CD4-positive, alpha-beta T cell treated with Interleukin-17A for 4 hours (primary cell): ENCODE measurements at regions not wholly inside any gene's neighbourhood (a gene's known extent, or its start where the extent isn't known, plus 50 kb on each side); places are given as distances from the start of the nearest gene placed in this dataset.
"Not testable (repeated sequence)": the region's sequence is repeated elsewhere in the genome, so short reads cannot be mapped to it uniquely, and the experiment has no call there.

Experiments
- DNase-seq: peaks from one replicate; pipeline ENCODE4 v3.0.0-alpha.2; 2020; ENCODE audit warnings: mixed read lengths

DNA sequence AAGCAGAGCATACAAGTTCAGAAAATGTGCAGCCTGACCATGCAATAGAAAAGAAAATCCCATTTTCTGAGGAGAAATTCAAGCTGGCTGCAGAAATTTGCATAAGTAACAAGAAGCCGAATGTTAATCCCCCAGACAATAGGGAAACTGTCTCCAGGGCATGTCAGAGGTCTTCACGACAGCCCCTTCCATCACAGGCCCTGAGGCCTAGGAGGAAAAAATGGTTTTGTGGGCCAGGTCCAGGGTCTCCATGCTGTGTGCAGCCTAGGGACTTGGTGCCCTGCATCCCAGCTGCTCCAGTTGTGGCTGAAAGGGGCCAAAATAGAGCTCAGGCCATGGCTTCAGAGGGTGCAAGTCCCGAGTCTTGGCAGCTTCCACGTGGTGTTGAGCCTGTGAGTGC lies 225.8 kb upstream of the MSX2 start:
- not testable (repeated sequence) for DNase-seq

DNA sequence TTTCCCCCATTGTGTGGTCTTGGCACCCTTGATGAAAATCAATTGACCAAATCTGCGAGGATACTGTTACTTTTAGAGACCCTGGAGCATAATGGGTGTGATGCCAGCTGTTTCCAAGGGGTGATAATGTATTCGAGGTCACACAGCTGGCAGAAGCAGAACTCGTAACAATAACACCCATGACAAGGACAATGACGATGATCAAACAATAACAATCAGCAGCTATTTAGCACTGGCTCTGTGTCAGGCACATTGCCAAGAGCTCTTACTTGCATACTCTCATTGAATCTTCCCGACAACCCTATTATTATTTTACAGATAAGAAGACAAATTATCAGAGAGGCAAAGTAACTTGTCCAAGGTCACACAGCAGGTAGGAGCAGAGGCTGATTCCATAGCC lies 223.7 kb upstream of the MSX2 start:
- DNase-seq = no peak

DNA sequence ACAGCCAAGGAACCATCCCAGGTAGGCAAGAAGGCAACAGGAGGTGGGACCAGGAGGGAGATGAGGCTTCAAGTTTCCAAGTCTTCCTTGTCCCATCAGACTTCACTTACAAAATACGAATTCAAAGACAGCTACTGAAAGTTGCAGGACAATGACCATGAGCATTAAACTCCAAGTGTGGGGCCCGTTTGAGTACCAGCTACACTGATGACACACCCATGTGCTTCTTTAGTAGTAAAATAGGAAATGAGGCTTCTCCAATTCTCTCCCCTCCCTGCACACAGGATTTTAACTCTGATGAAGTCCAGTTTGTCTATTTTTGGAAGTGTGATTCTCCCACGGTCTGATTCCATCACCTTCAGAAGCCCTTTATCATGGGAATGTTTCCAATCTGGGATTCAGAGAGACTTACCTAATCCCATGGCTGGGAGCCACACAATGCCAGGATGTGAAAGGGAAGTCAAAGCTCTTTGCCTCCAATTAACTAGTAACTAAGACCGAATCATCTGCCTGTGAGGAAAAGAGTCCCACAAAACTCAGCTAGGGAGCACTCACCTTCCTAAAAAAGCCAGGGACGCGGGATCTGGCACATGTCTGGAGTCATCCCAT lies 222.8 kb upstream of the MSX2 start:
- no peak for DNase-seq

DNA sequence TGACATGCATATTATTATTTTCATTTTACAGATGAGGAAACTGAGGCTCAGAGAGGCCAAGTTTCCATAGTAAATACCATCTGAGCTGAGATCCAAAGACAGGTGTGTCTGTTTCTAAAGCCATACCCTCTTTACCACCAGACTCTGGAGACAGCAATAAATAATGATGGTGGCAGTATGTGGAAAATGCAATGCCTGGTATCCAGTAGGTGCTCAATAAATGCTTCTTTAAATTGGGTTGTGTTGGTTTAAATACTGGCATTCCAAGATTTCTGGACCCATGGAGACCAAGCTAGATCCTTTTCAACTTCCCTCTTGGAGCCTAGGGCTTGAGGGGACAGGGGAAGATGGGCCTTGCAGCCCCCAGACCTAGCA lies 221.3 kb upstream of the MSX2 start:
- DNase-seq = no peak

DNA sequence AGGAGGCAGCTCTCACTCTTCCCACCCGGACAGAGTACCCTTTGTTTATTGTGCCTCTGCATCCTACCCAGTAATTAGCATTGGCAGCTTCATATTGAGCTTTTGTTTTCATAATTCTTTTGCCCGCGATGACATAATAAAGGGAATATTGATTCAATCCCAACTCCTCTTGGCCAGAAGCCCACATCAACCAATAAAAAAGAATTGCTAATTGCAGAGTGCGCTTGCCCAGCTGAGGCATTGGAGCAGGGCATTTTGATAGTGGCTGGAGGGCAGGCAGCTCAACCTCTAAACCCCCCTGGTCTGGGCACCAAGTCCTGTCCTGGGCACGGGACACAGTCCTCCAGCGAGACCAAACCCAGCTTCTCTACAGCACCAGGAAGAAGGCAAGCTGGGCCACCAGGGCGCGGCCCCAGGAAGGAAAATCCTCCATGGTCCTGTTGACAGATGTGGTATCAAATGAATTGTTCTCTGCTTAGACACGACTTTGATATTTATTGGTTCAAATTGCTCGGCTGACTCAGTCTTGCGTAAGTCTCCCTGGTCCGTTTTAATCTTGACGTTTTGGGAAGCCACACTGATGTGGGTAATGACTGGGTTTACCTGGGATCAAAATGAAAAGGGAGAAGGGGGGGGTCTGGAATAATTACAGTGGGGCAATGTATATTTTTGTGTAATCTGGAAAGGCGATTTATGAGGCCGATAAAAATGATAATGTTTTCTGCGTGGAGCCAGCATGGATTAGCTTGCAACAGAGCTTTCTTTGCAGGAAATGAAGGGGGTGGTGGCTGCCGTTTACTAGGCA lies 220.7 kb upstream of the MSX2 start:
- DNase-seq = no peak

DNA sequence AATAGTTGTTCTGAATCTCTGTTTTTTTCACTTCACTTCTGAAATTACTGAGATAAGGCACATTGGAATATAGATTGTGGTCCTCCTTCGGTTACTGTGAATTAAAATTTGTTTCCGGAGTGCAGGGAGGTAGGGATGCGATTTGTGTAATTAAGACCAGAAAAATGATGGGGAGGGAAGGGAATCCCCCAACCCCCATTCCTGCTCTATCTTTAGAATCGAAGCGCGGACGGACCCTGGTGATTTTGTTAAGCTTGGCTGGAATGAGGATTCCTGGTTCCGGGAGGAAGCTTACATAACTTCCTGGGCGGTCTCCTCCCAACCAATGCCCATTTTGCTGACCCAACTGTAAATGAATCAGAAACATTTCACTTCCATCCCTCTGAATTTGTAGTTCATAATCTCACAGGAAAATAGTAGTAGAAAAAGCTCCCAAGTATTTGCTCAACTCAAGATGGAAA lies 220.1 kb upstream of the MSX2 start:
- DNase-seq = no peak

GRCh38 chr5:174505621-174506020 lies 218.8 kb upstream of the MSX2 start:
- DNase-seq = no peak

DNA sequence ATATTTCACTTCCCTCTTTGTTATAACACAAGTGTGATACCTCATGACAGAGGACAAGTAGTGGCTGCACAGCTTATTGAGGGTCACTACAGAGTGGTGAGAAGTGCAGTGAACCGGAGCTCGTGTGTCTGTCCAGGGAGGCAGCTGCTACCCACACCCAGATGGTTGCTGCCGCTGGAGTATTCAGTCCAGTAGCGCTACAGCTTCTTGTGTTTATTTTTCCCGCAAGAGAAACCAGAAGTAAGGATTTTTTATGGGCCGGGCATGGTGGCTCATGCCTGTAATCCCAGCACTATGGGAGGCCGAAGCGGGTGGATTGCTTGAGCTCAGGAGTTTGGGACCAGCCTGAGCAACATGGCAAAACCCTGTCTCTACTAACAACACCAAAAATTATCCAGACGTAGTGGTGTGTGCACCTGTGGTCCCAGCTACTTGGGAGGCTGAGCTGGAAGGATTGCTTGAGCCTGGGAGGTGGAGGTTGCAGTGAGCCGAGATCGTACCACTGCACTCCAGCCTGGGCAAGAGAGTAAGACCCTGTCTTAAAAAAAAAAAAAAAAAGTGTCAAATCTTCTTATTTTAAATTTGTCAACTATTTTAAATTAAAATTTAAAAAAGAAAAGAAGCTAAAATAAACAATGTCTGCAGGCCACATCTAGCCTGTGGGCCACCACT lies 213.5 kb upstream of the MSX2 start:
- not testable (repeated sequence) for DNase-seq

DNA sequence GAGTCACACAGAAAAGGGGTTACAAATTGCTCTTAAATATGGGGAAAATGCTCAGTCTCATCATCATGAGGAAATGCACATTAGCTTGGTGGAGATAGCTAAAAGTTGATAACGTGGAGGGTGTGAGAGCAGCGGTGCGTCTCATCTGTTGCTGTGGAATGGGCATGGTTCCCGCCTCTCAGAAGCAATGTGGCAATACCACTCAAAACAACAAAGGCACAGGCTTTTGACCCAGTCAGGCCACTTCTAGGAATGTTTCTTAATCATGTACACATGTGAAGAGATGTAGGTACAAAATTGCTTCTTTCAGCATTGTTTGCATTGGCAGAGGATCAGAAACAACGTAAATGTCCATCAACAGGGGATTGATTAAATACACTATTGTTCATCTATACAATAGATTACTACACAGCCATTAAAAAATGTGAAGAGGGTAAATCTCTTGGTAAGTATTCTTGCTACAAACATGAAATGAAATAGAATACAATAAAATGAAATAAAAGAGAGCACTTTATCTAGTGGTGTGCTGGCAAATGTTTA lies 212.6 kb upstream of the MSX2 start:
- DNase-seq = no peak

- no peak for DNase-seq
These were observed 210.1 kb upstream of the MSX2 start for GRCh38 chr5:174514325-174514724.

DNA sequence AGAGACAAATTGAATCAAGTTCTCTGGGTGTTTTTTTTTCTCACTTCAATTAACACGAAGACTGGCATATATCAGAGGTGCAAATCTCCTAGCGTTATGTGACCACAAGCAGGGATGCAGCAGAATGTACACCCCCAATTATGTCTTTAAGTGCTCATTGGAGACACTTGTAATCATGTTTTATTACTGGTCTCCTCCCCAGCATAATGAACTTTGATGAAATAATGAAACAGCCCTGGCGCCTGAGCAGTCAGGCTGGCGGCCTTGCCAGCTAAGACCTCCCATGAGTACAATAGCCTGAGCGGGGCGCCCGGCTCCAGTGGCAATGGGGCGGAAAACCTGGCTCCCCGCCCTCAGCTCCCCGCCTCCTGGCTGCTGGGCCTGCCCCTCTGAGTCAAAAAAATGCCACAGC lies 209.4 kb upstream of the MSX2 start:
- DNase-seq = no peak

DNA sequence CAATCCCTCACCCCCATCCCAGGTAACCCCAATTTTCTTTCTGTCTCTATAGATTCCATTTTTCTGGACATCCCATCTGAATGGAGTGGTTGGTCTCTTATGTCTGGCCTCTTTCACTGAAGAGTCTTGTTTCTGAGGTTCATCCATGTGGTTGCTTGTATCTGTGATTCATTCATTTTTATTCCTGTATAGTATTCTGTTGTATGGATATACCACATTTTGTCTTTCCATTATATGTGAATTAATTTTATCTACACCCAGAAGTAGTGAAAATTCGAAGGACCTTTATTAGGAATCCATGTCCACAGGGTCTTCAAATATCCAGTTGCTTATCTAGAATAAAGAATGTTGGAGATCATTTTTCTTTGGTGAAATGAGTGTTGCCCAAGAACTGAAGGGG lies 207.6 kb upstream of the MSX2 start:
- no peak for DNase-seq

DNA sequence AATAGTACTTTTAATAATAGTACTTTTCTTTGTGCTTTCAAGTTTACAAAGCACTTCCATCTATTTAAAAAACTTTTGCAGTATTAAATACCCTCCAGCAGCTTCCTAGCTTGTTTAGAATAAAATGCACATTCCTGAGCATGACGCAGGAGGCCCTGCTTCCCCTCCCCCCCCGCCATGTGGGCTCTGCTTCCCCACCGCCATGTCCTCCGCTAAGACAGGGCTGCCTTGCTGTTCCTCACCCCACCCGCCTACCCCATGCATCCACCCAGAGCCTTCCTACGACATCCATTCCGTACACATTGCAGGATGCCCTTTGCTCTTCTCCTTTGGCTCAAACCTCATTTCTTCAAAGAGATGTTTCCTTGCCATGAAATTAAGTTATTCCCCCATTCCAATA lies 205.9 kb upstream of the MSX2 start:
- no peak for DNase-seq

GRCh38 chr5:174520420-174521396 lies 203.7 kb upstream of the MSX2 start:
- no peak for DNase-seq

DNA sequence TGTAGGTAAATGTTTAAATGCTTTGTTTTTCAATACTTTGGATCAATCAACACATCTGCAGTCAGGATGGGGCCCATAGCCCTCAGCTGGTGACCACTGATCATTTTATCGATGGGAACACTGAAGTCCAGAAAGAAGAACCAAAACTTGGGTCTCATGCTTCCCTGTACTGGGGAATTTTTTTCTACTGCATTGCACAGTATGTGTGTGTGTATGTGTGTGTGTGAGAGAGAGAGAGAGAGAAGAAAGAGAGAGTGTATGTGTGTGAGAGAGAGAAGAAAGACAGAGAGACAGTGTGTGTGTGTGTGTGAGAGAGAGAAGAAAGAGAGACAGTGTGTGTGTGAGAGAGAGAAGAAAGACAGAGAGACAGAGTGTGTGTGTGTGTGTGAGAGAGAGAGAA lies 202.9 kb upstream of the MSX2 start:
- no peak for DNase-seq

- DNase-seq = no peak
These were observed 201.7 kb upstream of the MSX2 start for GRCh38 chr5:174522480-174523260.

GRCh38 chr5:174523311-174524071 lies 200.9 kb upstream of the MSX2 start:
- no peak for DNase-seq

DNA sequence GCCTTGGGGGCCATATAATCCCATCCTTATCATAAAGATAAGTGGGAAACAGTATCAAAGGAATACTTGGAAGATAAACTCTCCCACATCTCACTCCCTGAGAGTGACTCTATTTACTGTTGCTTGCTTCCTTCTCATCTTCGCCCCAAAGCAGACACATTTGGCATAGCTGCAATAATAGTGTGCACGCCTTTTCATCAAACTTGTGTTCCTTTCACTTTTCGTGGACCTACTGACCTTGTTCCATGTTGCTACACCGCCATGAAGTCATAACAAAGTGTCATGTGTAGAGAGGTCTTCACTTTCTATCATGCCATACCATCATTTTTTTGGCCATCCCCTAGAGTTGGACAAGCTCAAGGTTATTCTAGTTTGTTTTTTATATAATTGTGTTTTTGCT lies 200.0 kb upstream of the MSX2 start:
- no peak for DNase-seq

- no peak for DNase-seq
These were observed 198.2 kb upstream of the MSX2 start for GRCh38 chr5:174526177-174526576.

DNA sequence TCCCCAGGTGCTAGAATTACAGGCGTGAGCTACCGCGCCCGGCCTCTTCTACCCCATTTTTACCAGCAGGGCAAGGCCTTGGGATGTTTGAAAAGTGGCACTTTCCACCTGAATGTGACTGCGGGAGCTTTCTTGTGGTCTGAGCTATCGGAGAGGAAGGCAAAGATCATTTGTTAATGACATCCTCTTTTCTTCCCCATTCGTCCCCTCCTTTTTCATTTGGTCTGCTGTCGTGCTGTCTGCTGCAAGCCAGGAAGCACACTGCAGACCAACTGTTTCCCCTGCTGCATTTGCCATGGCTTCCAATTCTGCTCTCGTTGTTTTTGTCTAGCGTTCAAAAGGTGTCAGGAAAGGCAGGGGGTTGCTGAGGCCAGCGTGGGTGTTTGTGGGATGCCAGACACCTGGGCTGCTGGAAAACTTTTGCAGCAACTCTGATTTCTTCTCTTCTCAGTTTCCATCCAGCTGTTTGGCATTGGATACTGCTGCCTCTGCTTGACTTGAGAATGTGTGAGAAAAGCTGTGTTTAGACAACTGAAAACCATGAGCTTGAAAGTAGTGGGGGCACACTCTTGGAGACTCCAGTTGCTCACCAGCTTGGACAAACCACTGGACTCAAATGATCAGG lies 196.4 kb upstream of the MSX2 start:
- no peak for DNase-seq
